ENCODE measurements at regions not wholly inside any gene's neighbourhood (a gene's known extent, or its start where the extent isn't known, plus 50 kb on each side); places are given as distances from the start of the nearest gene placed in this dataset.

DNA sequence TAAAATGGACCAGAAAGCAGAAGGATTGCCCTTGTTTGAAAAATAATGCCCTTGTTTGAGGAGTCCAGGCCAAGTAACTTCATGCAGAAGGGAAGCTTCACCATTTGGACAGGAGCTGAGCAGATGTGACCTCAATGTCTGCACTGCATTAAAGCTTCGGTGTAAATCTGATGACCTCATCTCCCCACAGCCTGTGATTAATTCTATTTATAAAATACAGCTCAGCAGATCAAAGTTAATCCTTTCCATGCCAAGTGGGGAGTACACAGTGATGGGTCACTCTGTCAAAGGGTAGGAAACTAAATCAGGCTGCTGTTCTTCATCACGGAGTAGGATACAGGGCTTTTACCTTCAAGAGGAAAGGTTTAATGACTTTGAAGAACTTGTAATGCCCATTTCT, 533.7 kb downstream of the RPS29 start:
- no peak for DNase-seq

More for the DNA sequence above, 533.7 kb downstream of the RPS29 start:
- H2BK20ac ChIP-seq (ENCODE audit: low read depth, low read length, poor library complexity, severe bottlenecking) = no peak overlapping the region
- H3K23me2 ChIP-seq (ENCODE audit: insufficient read length, low read depth, low read length, poor library complexity, severe bottlenecking) = no peaks in the 10 kb centered on the region
- Mint-ChIP-seq H3K36me3 (ENCODE audit: insufficient read depth in 1 of 3, low read depth in 3 of 3) (no peaks in the 10 kb centered on the region), H3K9me3 (no peaks in the 10 kb centered on the region), H3K27me3 (ENCODE audit: low read depth) (no peaks in the 10 kb centered on the region), H3K4me1 (peaks cover 6 to 10% of the 10 kb centered on the region in 2 experiments; a peak in 3 of 4 replicates), H3K4me3 (no peak overlapping the region), H3K27ac (no peak overlapping the region)
- H3K27me3 ChIP-seq (ENCODE audit: insufficient read depth, low read length) = no peaks in the 10 kb centered on the region
- no peak overlapping the region for H2BK15ac ChIP-seq (ENCODE audit: low read depth, low read length)
- no peak overlapping the region for H2BK12ac ChIP-seq (ENCODE audit: insufficient read length, low read depth, low read length)
- H3K9ac ChIP-seq (ENCODE audit: extremely low read depth, insufficient read length, low read length) = no peak overlapping the region
- H3K9me3 ChIP-seq (ENCODE audit: control insufficient read depth, low read depth, low read length) = no peaks in the 10 kb centered on the region
- no peak overlapping the region for H2BK5ac ChIP-seq (ENCODE audit: insufficient read length, low read length)
- H4K5ac ChIP-seq (ENCODE audit: insufficient read length, low read depth, low read length) = no peak overlapping the region
- H3T11ph ChIP-seq (ENCODE audit: low read length) = no peak overlapping the region
- H2AK5ac ChIP-seq (ENCODE audit: insufficient read length, low read length) = no peak overlapping the region
- no peaks in the 10 kb centered on the region for H3K79me1 ChIP-seq (ENCODE audit: insufficient read depth, low read depth, low read length, poor library complexity, severe bottlenecking)
- no peak overlapping the region for H2AFZ ChIP-seq (ENCODE audit: low read length)
- no peak overlapping the region for H3K14ac ChIP-seq (ENCODE audit: insufficient read depth, low read length)
- no peaks in the 10 kb centered on the region for H3K79me2 ChIP-seq (ENCODE audit: insufficient read depth, low read length)
- no peak overlapping the region for H3K56ac ChIP-seq (ENCODE audit: insufficient read length, low read depth, low read length)
- H3K18ac ChIP-seq (ENCODE audit: insufficient read length, low read depth, low read length) = no peak overlapping the region
- H3K27ac ChIP-seq (ENCODE audit: insufficient read length, low read depth, low read length) = no peak overlapping the region
- no peaks in the 10 kb centered on the region for H4K20me1 ChIP-seq (ENCODE audit: control insufficient read depth, insufficient read depth, insufficient read length)
- no peak overlapping the region for H3K23ac ChIP-seq (ENCODE audit: insufficient read length, low read depth, low read length)
- H4K8ac ChIP-seq (replicated peaks; ENCODE audit: insufficient read length, low read depth, low read length) = no peak overlapping the region
- H4K91ac ChIP-seq (ENCODE audit: insufficient read length, low read depth, low read length) = no peak overlapping the region
- no peak overlapping the region for H2BK120ac ChIP-seq (ENCODE audit: low read depth, low read length, poor library complexity, severe bottlenecking)
- H3K4ac ChIP-seq (ENCODE audit: low read depth, low read length) = no peak overlapping the region
- TF ChIP-seq, protein P1, sequence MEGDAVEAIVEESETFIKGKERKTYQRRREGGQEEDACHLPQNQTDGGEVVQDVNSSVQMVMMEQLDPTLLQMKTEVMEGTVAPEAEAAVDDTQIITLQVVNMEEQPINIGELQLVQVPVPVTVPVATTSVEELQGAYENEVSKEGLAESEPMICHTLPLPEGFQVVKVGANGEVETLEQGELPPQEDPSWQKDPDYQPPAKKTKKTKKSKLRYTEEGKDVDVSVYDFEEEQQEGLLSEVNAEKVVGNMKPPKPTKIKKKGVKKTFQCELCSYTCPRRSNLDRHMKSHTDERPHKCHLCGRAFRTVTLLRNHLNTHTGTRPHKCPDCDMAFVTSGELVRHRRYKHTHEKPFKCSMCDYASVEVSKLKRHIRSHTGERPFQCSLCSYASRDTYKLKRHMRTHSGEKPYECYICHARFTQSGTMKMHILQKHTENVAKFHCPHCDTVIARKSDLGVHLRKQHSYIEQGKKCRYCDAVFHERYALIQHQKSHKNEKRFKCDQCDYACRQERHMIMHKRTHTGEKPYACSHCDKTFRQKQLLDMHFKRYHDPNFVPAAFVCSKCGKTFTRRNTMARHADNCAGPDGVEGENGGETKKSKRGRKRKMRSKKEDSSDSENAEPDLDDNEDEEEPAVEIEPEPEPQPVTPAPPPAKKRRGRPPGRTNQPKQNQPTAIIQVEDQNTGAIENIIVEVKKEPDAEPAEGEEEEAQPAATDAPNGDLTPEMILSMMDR (conservative IDR thresholded peaks at IDR 0.05) = no peak
- WGBS (ENCODE audit: extremely low coverage, insufficient read length, low lambda C conversion rate) = no CpG with 5 or more reads among the region's 2 CpGs
- no peaks in the 10 kb centered on the region for H3K4me1 ChIP-seq (ENCODE audit: insufficient read depth, low read length)
- H3K4me2 ChIP-seq (ENCODE audit: insufficient read depth, insufficient read length, low read length) = no peak overlapping the region

Measured in H9 (cell line).